MM.1S (cell line): ENCODE measurements at regions not wholly inside any gene's neighbourhood (a gene's known extent, or its start where the extent isn't known, plus 50 kb on each side); places are given as distances from the start of the nearest gene placed in this dataset.

Experiments used
- EZH2 ChIP-seq: fragments of 300-600 bp; sonication (generic); optimal IDR thresholded peaks from 2 replicates; pipeline ENCODE3; 2017; ENCODE audit warnings: low read depth, mild to moderate bottlenecking, antibody characterized with exemption, low read length, mixed read lengths
- TF ChIP-seq, protein P1 (sequence below): fragments of 300-600 bp; sonication (generic); IDR thresholded peaks from 2 replicates; pipeline ENCODE4 v1.5.1; 2016; ENCODE audit warnings: antibody characterized with exemption, low read length, mixed read lengths

DNA sequence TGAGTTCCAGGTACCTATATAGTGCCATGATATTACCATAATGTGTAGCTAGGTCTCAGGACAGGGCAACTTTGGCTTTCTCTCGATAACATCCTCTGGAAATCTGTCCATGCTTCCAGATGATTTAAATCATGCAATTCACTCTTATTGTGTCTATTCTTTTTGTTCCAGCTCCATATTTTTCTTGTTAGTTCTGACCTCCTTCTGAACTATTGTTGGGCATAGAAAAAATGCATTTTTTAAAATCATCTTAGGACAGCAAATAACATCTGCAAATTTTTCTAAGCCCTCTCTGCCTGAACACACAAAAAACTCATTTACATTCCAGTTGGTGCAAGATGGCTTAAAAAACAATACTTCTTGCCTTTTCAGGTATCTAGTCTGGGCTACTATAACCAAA lies 1561.0 kb upstream of the MIR17HG start:
- TF ChIP-seq, protein P1, sequence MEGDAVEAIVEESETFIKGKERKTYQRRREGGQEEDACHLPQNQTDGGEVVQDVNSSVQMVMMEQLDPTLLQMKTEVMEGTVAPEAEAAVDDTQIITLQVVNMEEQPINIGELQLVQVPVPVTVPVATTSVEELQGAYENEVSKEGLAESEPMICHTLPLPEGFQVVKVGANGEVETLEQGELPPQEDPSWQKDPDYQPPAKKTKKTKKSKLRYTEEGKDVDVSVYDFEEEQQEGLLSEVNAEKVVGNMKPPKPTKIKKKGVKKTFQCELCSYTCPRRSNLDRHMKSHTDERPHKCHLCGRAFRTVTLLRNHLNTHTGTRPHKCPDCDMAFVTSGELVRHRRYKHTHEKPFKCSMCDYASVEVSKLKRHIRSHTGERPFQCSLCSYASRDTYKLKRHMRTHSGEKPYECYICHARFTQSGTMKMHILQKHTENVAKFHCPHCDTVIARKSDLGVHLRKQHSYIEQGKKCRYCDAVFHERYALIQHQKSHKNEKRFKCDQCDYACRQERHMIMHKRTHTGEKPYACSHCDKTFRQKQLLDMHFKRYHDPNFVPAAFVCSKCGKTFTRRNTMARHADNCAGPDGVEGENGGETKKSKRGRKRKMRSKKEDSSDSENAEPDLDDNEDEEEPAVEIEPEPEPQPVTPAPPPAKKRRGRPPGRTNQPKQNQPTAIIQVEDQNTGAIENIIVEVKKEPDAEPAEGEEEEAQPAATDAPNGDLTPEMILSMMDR: no peak
- TF ChIP-seq EZH2: no peak
